H1 (cell line): ENCODE measurements at regions not wholly inside any gene's neighbourhood (a gene's known extent, or its start where the extent isn't known, plus 50 kb on each side); places are given as distances from the start of the nearest gene placed in this dataset.
A peak's percentile ranks its signal among the peaks of the same experiment; 100 is the strongest.

Source experiments
- CTCF ChIA-PET: fragments of 300-600 bp; sonication (Branson Sonifier 250); formaldehyde crosslinking; loops from one replicate; lab custom pipeline; 2021; ENCODE audit not compliant: partially characterized antibody; lab: Charles Lee
- POLR2A ChIA-PET: fragments of 300-600 bp; sonication (Branson Sonifier 250); formaldehyde crosslinking; loops from one replicate; lab custom pipeline; 2021; ENCODE audit warnings: inconsistent platforms; ENCODE audit not compliant: partially characterized antibody; lab: Charles Lee
- DNase-seq, 2 experiments: peaks; one replicate each; pipeline versions ENCODE4 v3.0.0 to v3.0.0-alpha.2; 2010 to 2022; ENCODE audit warnings: low spot score in 2 of 2, low read depth in 1 of 2, mixed read lengths in 1 of 2
- FAIRE-seq: peaks from 2 replicates; lab custom pipeline; 2011; peaks lifted over from hg19 to GRCh38; lab: Jason Lieb, UNC
- H2AFZ ChIP-seq: 2 replicates; pipeline ENCODE4 v1.8.1; 2012; ENCODE audit warnings: low read length, inconsistent platforms
- H2AK5ac ChIP-seq: 2 replicates; pipeline ENCODE4 v1.6.1; 2013; ENCODE audit warnings: low read depth, low read length
- H2BK120ac ChIP-seq: replicated peaks from 2 replicates; pipeline ENCODE3; 2013; ENCODE audit warnings: low read depth, low read length, inconsistent platforms
- H2BK12ac ChIP-seq: 2 replicates; pipeline ENCODE4 v1.6.1; 2013; ENCODE audit warnings: low read depth, low read length
- H2BK15ac ChIP-seq: 2 replicates; pipeline ENCODE4 v1.6.1; 2013; ENCODE audit warnings: low read length
- H2BK20ac ChIP-seq: 2 replicates; pipeline ENCODE4 v1.6.1; 2013; ENCODE audit warnings: low read length
- H2BK5ac ChIP-seq: 2 replicates; pipeline ENCODE4 v1.6.1; 2013; ENCODE audit warnings: low read depth, low read length
- H3K14ac ChIP-seq: 2 replicates; pipeline ENCODE4 v1.6.1; 2013; ENCODE audit warnings: inconsistent platforms; ENCODE audit not compliant: insufficient read length
- H3K18ac ChIP-seq: 2 replicates; pipeline ENCODE4 v1.6.1; 2013; ENCODE audit warnings: low read length; ENCODE audit errors: extremely low read depth
- H3K23ac ChIP-seq: 2 replicates; pipeline ENCODE4 v1.6.1; 2013; ENCODE audit warnings: inconsistent platforms; ENCODE audit not compliant: insufficient read length
- H3K23me2 ChIP-seq: 2 replicates; pipeline ENCODE4 v1.6.1; 2013; ENCODE audit warnings: low read depth, low read length
- H3K27ac ChIP-seq: 2 replicates; pipeline ENCODE4 v1.6.1; 2011; ENCODE audit warnings: low read depth, low read length, inconsistent platforms
- H3K27me3 ChIP-seq, 4 experiments: replicated peaks in 1 of 4; 1 replicate in 1 of 4; 2 replicates in 3 of 4; pipeline versions ENCODE4 v1.6.1 to v1.8.1; 2011 to 2013; ENCODE audit warnings: low read length in 3 of 4, mild to moderate bottlenecking in 3 of 4, inconsistent platforms in 2 of 4, mixed read lengths in 2 of 4, moderate library complexity in 1 of 4; ENCODE audit not compliant: control insufficient read depth in 3 of 4, insufficient read depth in 3 of 4; ENCODE audit errors: extremely low read depth in 1 of 4
- H3K36me3 ChIP-seq, 4 experiments: 2 replicates each; pipeline versions ENCODE4 v1.6.1 to v1.8.1; 2011 to 2013; ENCODE audit warnings: mild to moderate bottlenecking in 4 of 4, low read length in 3 of 4, moderate library complexity in 2 of 4, control low read depth in 1 of 4, inconsistent platforms in 1 of 4; ENCODE audit not compliant: insufficient read depth in 4 of 4, control insufficient read depth in 2 of 4
- H3K4ac ChIP-seq: replicated peaks from 2 replicates; pipeline ENCODE3; 2013; ENCODE audit warnings: low read length, low read depth, mixed read lengths, inconsistent platforms; ENCODE audit not compliant: insufficient read length
- H3K4me1 ChIP-seq, 4 experiments: replicated peaks in 1 of 4; 1 replicate in 1 of 4; 2 replicates in 3 of 4; pipeline versions ENCODE4 v1.6.1 to v1.8.1; 2011 to 2013; ENCODE audit warnings: low read length in 3 of 4, inconsistent platforms in 2 of 4, mixed read lengths in 1 of 4; ENCODE audit not compliant: insufficient read depth in 4 of 4, control insufficient read depth in 3 of 4
- H3K4me2 ChIP-seq, 2 experiments: 2 replicates each; pipeline versions ENCODE4 v1.6.1 to v1.8.1; 2011 to 2013; ENCODE audit warnings: low read depth in 2 of 2, low read length in 2 of 2, control low read depth in 1 of 2, inconsistent platforms in 1 of 2, mild to moderate bottlenecking in 1 of 2; ENCODE audit not compliant: insufficient read depth in 1 of 2
- H3K4me3 ChIP-seq, 4 experiments: fragments of 200-600, 300-600 bp in 1 of 4; sonication (generic), shearing (Covaris generic), sonication (Bioruptor Twin) in 1 of 4; 2 replicates each; pipeline versions ENCODE4 v1.5.1 to v1.8.1; 2011 to 2016; ENCODE audit warnings: low read length in 4 of 4, low read depth in 3 of 4, control low read depth in 2 of 4, inconsistent platforms in 2 of 4, mild to moderate bottlenecking in 2 of 4, mixed read lengths in 1 of 4, moderate library complexity in 1 of 4; ENCODE audit not compliant: insufficient read depth in 2 of 4; ENCODE audit errors: extremely low read depth in 1 of 4
- H3K56ac ChIP-seq: replicated peaks from 2 replicates; pipeline ENCODE3; 2013; ENCODE audit warnings: low read depth, mild to moderate bottlenecking, mixed read lengths, low read length, inconsistent platforms; ENCODE audit not compliant: insufficient read length
- H3K79me1 ChIP-seq: 2 replicates; pipeline ENCODE4 v1.6.1; 2013; ENCODE audit warnings: low read depth, low read length, control low read depth
- H3K79me2 ChIP-seq, 2 experiments: 2 replicates each; pipeline versions ENCODE4 v1.6.1 to v1.8.1; 2012 to 2013; ENCODE audit warnings: low read length in 2 of 2, mild to moderate bottlenecking in 2 of 2, inconsistent platforms in 1 of 2; ENCODE audit not compliant: insufficient read depth in 2 of 2, control insufficient read depth in 1 of 2
- H3K9ac ChIP-seq, 4 experiments: replicated peaks in 1 of 4; 1 replicate in 1 of 4; 2 replicates in 3 of 4; pipeline versions ENCODE4 v1.6.1 to v1.8.1; 2011 to 2013; ENCODE audit warnings: low read depth in 3 of 4, low read length in 3 of 4, control low read depth in 2 of 4, mild to moderate bottlenecking in 2 of 4, moderate library complexity in 2 of 4, inconsistent platforms in 1 of 4; ENCODE audit errors: extremely low read depth in 1 of 4
- H3K9me3 ChIP-seq, 2 experiments: 2 replicates each; pipeline versions ENCODE4 v1.6.1 to v1.8.1; 2012 to 2013; ENCODE audit warnings: mild to moderate bottlenecking in 2 of 2, moderate library complexity in 2 of 2, control low read depth in 1 of 2, inconsistent platforms in 1 of 2, low read depth in 1 of 2, low read length in 1 of 2, mixed read lengths in 1 of 2; ENCODE audit not compliant: insufficient read depth in 2 of 2
- H4K20me1 ChIP-seq, 2 experiments: replicated peaks in 1 of 2; 2 replicates each; pipeline versions ENCODE3 to v1.8.1; 2011 to 2013; ENCODE audit warnings: inconsistent platforms in 2 of 2, low read length in 2 of 2, mild to moderate bottlenecking in 1 of 2; ENCODE audit not compliant: insufficient read depth in 2 of 2, control insufficient read depth in 1 of 2
- H4K5ac ChIP-seq: 2 replicates; pipeline ENCODE4 v1.6.1; 2013; ENCODE audit warnings: low read length, low read depth, mixed read lengths, inconsistent platforms; ENCODE audit not compliant: insufficient read length
- H4K8ac ChIP-seq: 2 replicates; pipeline ENCODE4 v1.8.0; 2013; ENCODE audit warnings: mild to moderate bottlenecking, moderate library complexity, low read length, inconsistent platforms; ENCODE audit not compliant: insufficient read depth; ENCODE audit errors: extremely low read depth
- H4K91ac ChIP-seq: replicated peaks from 2 replicates; pipeline ENCODE3; 2013; ENCODE audit warnings: low read length, mixed read lengths, inconsistent platforms; ENCODE audit not compliant: insufficient read length
- ATF3 ChIP-seq: IDR thresholded peaks from 2 replicates; pipeline ENCODE4 v1.6.1; 2011; ENCODE audit warnings: low read depth, mild to moderate bottlenecking, low read length; ENCODE audit not compliant: insufficient read depth
- BACH1 ChIP-seq: IDR thresholded peaks from 2 replicates; pipeline ENCODE4 v1.6.1; 2012; ENCODE audit warnings: low read length, improper control_type of control experiment
- BRCA1 ChIP-seq: IDR thresholded peaks from 2 replicates; pipeline ENCODE4 v1.6.1; 2012; ENCODE audit warnings: low read depth, low read length, improper control_type of control experiment
- POLR2A ChIP-seq, 2 experiments: IDR thresholded peaks; 1 replicate in 1 of 2; 2 replicates in 1 of 2; pipeline ENCODE4 v1.6.1; 2011; ENCODE audit warnings: low read depth in 2 of 2, low read length in 2 of 2, mild to moderate bottlenecking in 2 of 2; ENCODE audit errors: control extremely low read depth in 1 of 2
- RBBP5 ChIP-seq: IDR thresholded peaks from 2 replicates; pipeline ENCODE4 v1.7.1; 2012; ENCODE audit warnings: low read depth, mild to moderate bottlenecking, inconsistent platforms, low read length, moderate library complexity, borderline replicate concordance
- RNF2 ChIP-seq: fragments of 200-900, 300-1000 bp; sonication (generic); IDR thresholded peaks from 2 replicates; pipeline ENCODE4 v1.7.1; 2016; ENCODE audit warnings: borderline replicate concordance, low read depth, mild to moderate bottlenecking, antibody characterized with exemption, low read length; ENCODE audit not compliant: poor library complexity, severe bottlenecking; ENCODE audit errors: missing control alignments
- WGBS, 2 experiments: shearing (Covaris generic) in 1 of 2; methylation state at CpG; one replicate each; pipeline versions ENCODE4 v1.1.6 to v1.1.7; 2013 to 2015; ENCODE audit warnings: low lambda C conversion rate in 2 of 2, mixed read lengths in 2 of 2, inconsistent platforms in 1 of 2, low coverage in 1 of 2, missing lambda C conversion rate in 1 of 2; ENCODE audit not compliant: insufficient replicate concordance in 2 of 2, insufficient coverage in 1 of 2, insufficient read length in 1 of 2; ENCODE audit errors: extremely low coverage in 1 of 2, missing lambda C conversion rate in 1 of 2; 5-methylcytosine and 5-hydroxymethylcytosine counted together

- H2BK12ac ChIP-seq: no peak overlapping the region
- CTCF ChIA-PET: no interaction called here
- H4K20me1 ChIP-seq: no peaks in the 10 kb centered on the region
- H3K9ac ChIP-seq: no peak overlapping the region
- H3K23me2 ChIP-seq: no peaks in the 10 kb centered on the region
- no peak overlapping the region for H2AK5ac ChIP-seq
- H3K4me2 ChIP-seq: no peak overlapping the region
- no peak overlapping the region for H4K5ac ChIP-seq
- no peaks in the 10 kb centered on the region for H3K36me3 ChIP-seq
- no peak overlapping the region for H3K27ac ChIP-seq
- POLR2A ChIA-PET: no interaction called here
- H3K4ac ChIP-seq: no peak overlapping the region
- H3K18ac ChIP-seq: no peak overlapping the region
- TF ChIP-seq BACH1 (no peak), ATF3 (no peak), POLR2A (IDR thresholded peaks at IDR 0.05; ENCODE audit: control extremely low read depth in 1 of 2, low read depth in 2 of 2, low read length in 2 of 2) (no peak), RNF2 (no peak), RBBP5 (no peak), BRCA1 (no peak)
- FAIRE-seq: no peak
- no peaks in the 10 kb centered on the region for H3K79me1 ChIP-seq
- WGBS, 2 experiments: 88% methylated on average over 2 of the region's 2 CpGs; no CpG with 5 or more reads in 1 of the 2 experiments
- no peaks in the 10 kb centered on the region for H3K79me2 ChIP-seq
- H3K27me3 ChIP-seq: peaks cover 0 to 1% (median 0%) of the 10 kb centered on the region in 4 experiments; a peak in 1 of 7 replicates
- H3K4me1 ChIP-seq: no peaks in the 10 kb centered on the region
- H3K23ac ChIP-seq: no peak overlapping the region
- H2BK5ac ChIP-seq: no peak overlapping the region
- H2BK20ac ChIP-seq: no peak overlapping the region
- DNase-seq: no peak
- H3K9me3 ChIP-seq: no peaks in the 10 kb centered on the region
- H2BK120ac ChIP-seq: no peak overlapping the region
- H4K8ac ChIP-seq: no peak overlapping the region
- H2BK15ac ChIP-seq: no peak overlapping the region
- no peak overlapping the region for H3K4me3 ChIP-seq
- H2AFZ ChIP-seq: 0 out of 2 replicates have a peak overlapping the region, but pooled peaks have one; percentile 24
- H3K14ac ChIP-seq: no peak overlapping the region
- no peak overlapping the region for H3K56ac ChIP-seq
- H4K91ac ChIP-seq: no peak overlapping the region
Observed at GRCh38 chr2:145159676-145160075, 639.8 kb upstream of the ZEB2 start.
